K562 (cell line): ENCODE measurements at regions not wholly inside any gene's neighbourhood (a gene's known extent, or its start where the extent isn't known, plus 50 kb on each side); places are given as distances from the start of the nearest gene placed in this dataset.

Experiments used
- ATAC-seq: fragments of 200-7000 bp; cut with Tn5 transposase; 3 replicates; pipeline ENCODE4 v1.9.1; 2020; ENCODE audit warnings: moderate library complexity
- BruUV-seq: library from RNA; stranded (reverse); fragments of 400-500 nt; replicated peaks from 2 replicates; lab custom pipeline; 2021; lab: Mats Ljungman, UMichigan
- CTCF ChIA-PET: fragments of 300-600 bp; formaldehyde crosslinking; extraction: SDS; loops from one replicate; lab custom pipeline; 2021; ENCODE audit warnings: low intra/inter-chr PET ratio; lab: Yijun Ruan, JAX
- POLR2A ChIA-PET: fragments of 300-600, 350-650 bp; sonication (Branson Sonifier 250); formaldehyde crosslinking; extraction: SDS; loops from one replicate; lab custom pipeline; 2021; ENCODE audit warnings: antibody characterized with exemption, inconsistent platforms; lab: Yijun Ruan, JAX
- DNase-seq, 4 experiments: peaks; one replicate each; pipeline versions ENCODE4 v3.0.0 to v3.0.0-alpha.2; 2011 to 2018; ENCODE audit warnings: low spot score in 3 of 4, mixed read lengths in 3 of 4; ENCODE audit errors: extremely low read depth in 1 of 4
- FAIRE-seq: peaks from 2 replicates; lab custom pipeline; 2011; peaks lifted over from hg19 to GRCh38; lab: Jason Lieb, UNC
- H2AFZ ChIP-seq: 2 replicates; pipeline ENCODE4 v1.6.0; 2011; ENCODE audit warnings: low read depth, low read length, control low read depth, inconsistent platforms
- H3K27ac ChIP-seq: fragments of 200-600 bp; 3 replicates; pipeline ENCODE4 v1.8.0; 2011; ENCODE audit warnings: low read depth, mild to moderate bottlenecking, control low read depth, inconsistent platforms, low read length, moderate library complexity, mixed read lengths; ENCODE audit errors: extremely low read depth
- H3K27me3 ChIP-seq, 2 experiments: fragments of 300-600 bp in 1 of 2; 2 replicates in 1 of 2; 3 replicates in 1 of 2; pipeline versions ENCODE4 v1.6.0 to v1.8.0; 2011; ENCODE audit warnings: inconsistent platforms in 2 of 2, low read length in 2 of 2, mild to moderate bottlenecking in 1 of 2, mixed read lengths in 1 of 2, moderate library complexity in 1 of 2; ENCODE audit not compliant: control insufficient read depth in 2 of 2, insufficient read depth in 2 of 2
- H3K36me3 ChIP-seq: fragments of 300-600 bp; 3 replicates; pipeline ENCODE4 v1.8.0; 2011; ENCODE audit warnings: mild to moderate bottlenecking, low read length, inconsistent platforms; ENCODE audit not compliant: control insufficient read depth, insufficient read depth
- H3K4me1 ChIP-seq, 2 experiments: fragments of 200-600 bp in 1 of 2; replicated peaks in 1 of 2; 2 replicates in 1 of 2; 3 replicates in 1 of 2; pipeline versions ENCODE4 v1.5.1 to v1.8.0; 2011; ENCODE audit warnings: inconsistent platforms in 2 of 2, low read length in 2 of 2, mild to moderate bottlenecking in 1 of 2, mixed read lengths in 1 of 2, moderate library complexity in 1 of 2; ENCODE audit not compliant: control insufficient read depth in 2 of 2, insufficient read depth in 2 of 2
- H3K4me2 ChIP-seq: 2 replicates; pipeline ENCODE4 v1.6.1; 2011; ENCODE audit warnings: low read length, control low read depth, inconsistent platforms, mixed read lengths; ENCODE audit not compliant: insufficient read depth
- H3K4me3 ChIP-seq: fragments of 200-600 bp; sonication (generic), shearing (Covaris generic); 2 replicates; pipeline ENCODE4 v1.5.1; 2016; ENCODE audit warnings: control low read depth, inconsistent platforms
- H3K79me2 ChIP-seq: fragments of 200-600 bp; 3 replicates; pipeline ENCODE4 v1.8.0; 2011; ENCODE audit warnings: low read length, inconsistent platforms; ENCODE audit not compliant: control insufficient read depth, insufficient read depth
- H3K9ac ChIP-seq, 2 experiments: 2 replicates each; pipeline versions ENCODE4 v1.6.0 to v1.6.1; 2011; ENCODE audit warnings: low read depth in 2 of 2, low read length in 2 of 2, control low read depth in 1 of 2, inconsistent platforms in 1 of 2, mild to moderate bottlenecking in 1 of 2, mixed read lengths in 1 of 2; ENCODE audit not compliant: insufficient read depth in 1 of 2
- H3K9me1 ChIP-seq: one replicate; pipeline ENCODE4 v1.6.0; 2011; ENCODE audit warnings: inconsistent platforms, mild to moderate bottlenecking, low read length, moderate library complexity; ENCODE audit not compliant: control insufficient read depth, insufficient read depth
- H3K9me3 ChIP-seq: replicated peaks from 2 replicates; pipeline ENCODE4 v1.5.1; 2011; ENCODE audit warnings: low read depth, low read length, inconsistent platforms; ENCODE audit not compliant: control insufficient read depth, insufficient read depth
- H4K20me1 ChIP-seq: replicated peaks from 2 replicates; pipeline ENCODE4 v1.6.1; 2011; ENCODE audit warnings: low read length, inconsistent platforms, mixed read lengths; ENCODE audit not compliant: control insufficient read depth, insufficient read depth
- BRD9 ChIP-seq: fragments of 450-650 bp; IDR thresholded peaks from 2 replicates; pipeline ENCODE4 v1.6.1; 2018; ENCODE audit warnings: low read depth; ENCODE audit not compliant: partially characterized antibody
- KDM2B ChIP-seq: fragments of 250-450 bp; sonication (Bioruptor Pico); IDR thresholded peaks from 2 replicates; pipeline ENCODE4 v1.8.0; 2021; ENCODE audit warnings: mild to moderate bottlenecking, moderate library complexity
- PRDM10 ChIP-seq: fragments of 450-650 bp; IDR thresholded peaks from 2 replicates; pipeline ENCODE4 v1.6.1; 2018; ENCODE audit not compliant: partially characterized antibody
- ZNF445 ChIP-seq: fragments of 250-450 bp; sonication (Bioruptor Pico); IDR thresholded peaks from 2 replicates; pipeline ENCODE4 v1.4.0; 2020; ENCODE audit warnings: low read depth, mild to moderate bottlenecking, moderate library complexity
- ZNF57 ChIP-seq: fragments of 450-650 bp; formaldehyde crosslinking; IDR thresholded peaks from 2 replicates; pipeline ENCODE4 v1.4.0; 2020; ENCODE audit warnings: mild to moderate bottlenecking, moderate library complexity
- ZNF699 ChIP-seq: fragments of 250-450 bp; sonication (Bioruptor Pico); IDR thresholded peaks from 2 replicates; pipeline ENCODE4 v1.8.0; 2021; ENCODE audit warnings: mild to moderate bottlenecking, moderate library complexity; ENCODE audit not compliant: insufficient replicate concordance
- WGBS: fragments of 100-300 bp; shearing (Covaris generic); methylation state at CpG from one replicate; pipeline ENCODE4 v1.1.6; 2016; ENCODE audit warnings: low coverage, mixed read lengths; ENCODE audit not compliant: insufficient coverage; ENCODE audit errors: missing lambda C conversion rate; 5-methylcytosine and 5-hydroxymethylcytosine counted together
- in situ Hi-C: fragments of 300-500 bp; cut with MboI; formaldehyde crosslinking; loops from 4 replicates; pipeline ENCODE4 v1.15.0; 2018; ENCODE audit warnings: inconsistent platforms, mixed read lengths
- intact Hi-C: fragments of 100-400 bp; cut with micrococcal nuclease; formaldehyde crosslinking; loops from 2 replicates; pipeline ENCODE4 v1.14.2; 2022

- Histone ChIP-seq H3K27me3 (no peaks in the 10 kb centered on the region), H3K36me3 (no peaks in the 10 kb centered on the region), H3K9ac (no peak overlapping the region), H3K9me1 (no peaks in the 10 kb centered on the region), H4K20me1 (no peaks in the 10 kb centered on the region), H3K79me2 (no peaks in the 10 kb centered on the region), H3K27ac (no peak overlapping the region), H3K4me3 (no peak overlapping the region), H3K4me2 (no peak overlapping the region), H3K4me1 (no peaks in the 10 kb centered on the region), H3K9me3 (no peaks in the 10 kb centered on the region), H2AFZ (no peak overlapping the region)
- intact Hi-C loops (no loop called here), in situ Hi-C loops (no loop called here)
- 3% methylated on average over 2 of the region's 2 CpGs for WGBS
- no peak for TF ChIP-seq PRDM10
- TF ChIP-seq ZNF57 (CRISPR knock-in tag): no peak
- TF ChIP-seq ZNF445 (CRISPR knock-in tag): no peak
- no peak for TF ChIP-seq ZNF699
- no peak for TF ChIP-seq BRD9
- TF ChIP-seq KDM2B (CRISPR knock-in tag): no peak
- no TSS peak for BruUV-seq
- CTCF ChIA-PET: no interaction called here
- POLR2A ChIA-PET: no interaction called here
- DNase-seq (no peak), ATAC-seq (no peak), FAIRE-seq (no peak)
These were observed 1470.6 kb upstream of the PABPC4L start for GRCh38 chr4:135672202-135672601.
